Activated naive CD8-positive, alpha-beta T cell treated with anti-CD3 and anti-CD28 coated beads for 36 hours (primary cell): ENCODE measurements at regions not wholly inside any gene's neighbourhood (a gene's known extent, or its start where the extent isn't known, plus 50 kb on each side); places are given as distances from the start of the nearest gene placed in this dataset.

Experiments used
- DNase-seq: peaks from one replicate; pipeline ENCODE4 v3.0.0; 2021
- H3K27ac Mint-ChIP-seq: one replicate; pipeline ENCODE4 v1.8.0; 2022; ENCODE audit warnings: mild to moderate bottlenecking, moderate library complexity, mixed read lengths
- H3K27me3 Mint-ChIP-seq: one replicate; pipeline ENCODE4 v1.8.0; 2022; ENCODE audit warnings: mild to moderate bottlenecking, mixed read lengths
- H3K36me3 Mint-ChIP-seq: one replicate; pipeline ENCODE4 v1.8.0; 2021; ENCODE audit warnings: mild to moderate bottlenecking, mixed read lengths
- H3K4me1 Mint-ChIP-seq: one replicate; pipeline ENCODE4 v1.8.0; 2021; ENCODE audit warnings: mixed read lengths
- H3K4me3 Mint-ChIP-seq: one replicate; pipeline ENCODE4 v1.8.0; 2022; ENCODE audit warnings: mild to moderate bottlenecking, moderate library complexity, mixed read lengths
- H3K9me3 Mint-ChIP-seq: one replicate; pipeline ENCODE4 v1.8.0; 2022; ENCODE audit warnings: mixed read lengths

GRCh38 chr16:7976125-7976524 is 614.2 kb downstream of the TMEM114 start:
- no peaks in the 10 kb centered on the region for H3K36me3 Mint-ChIP-seq
- no peaks in the 10 kb centered on the region for H3K27me3 Mint-ChIP-seq
- H3K9me3 Mint-ChIP-seq = peaks cover 6% of the 10 kb centered on the region
- H3K27ac Mint-ChIP-seq = no peak overlapping the region
- DNase-seq = no peak
- H3K4me3 Mint-ChIP-seq = no peak overlapping the region
- H3K4me1 Mint-ChIP-seq = no peaks in the 10 kb centered on the region

- H3K4me3 Mint-ChIP-seq = no peak overlapping the region
- peaks cover 3% of the 10 kb centered on the region for H3K27me3 Mint-ChIP-seq
- no peaks in the 10 kb centered on the region for H3K36me3 Mint-ChIP-seq
- no peak for DNase-seq
- peaks cover under 1% of the 10 kb centered on the region for H3K9me3 Mint-ChIP-seq
- H3K27ac Mint-ChIP-seq = no peak overlapping the region
- no peaks in the 10 kb centered on the region for H3K4me1 Mint-ChIP-seq
Observed at GRCh38 chr16:7967996-7968509, 622.3 kb downstream of the TMEM114 start.

GRCh38 chr16:7964744-7965143 is 625.6 kb downstream of the TMEM114 start:
- DNase-seq = no peak
- no peak overlapping the region for H3K4me3 Mint-ChIP-seq

GRCh38 chr16:7964167-7964566 is 626.1 kb downstream of the TMEM114 start:
- Mint-ChIP-seq H3K4me3 (no peak overlapping the region), H3K36me3 (no peaks in the 10 kb centered on the region), H3K27ac (no peak overlapping the region), H3K9me3 (peaks cover under 1% of the 10 kb centered on the region), H3K4me1 (no peaks in the 10 kb centered on the region), H3K27me3 (peaks cover 3% of the 10 kb centered on the region)
- no peak for DNase-seq

More at GRCh38 chr16:7964744-7965143, 625.6 kb downstream of the TMEM114 start:
- Mint-ChIP-seq H3K27me3 (peaks cover 3% of the 10 kb centered on the region), H3K36me3 (no peaks in the 10 kb centered on the region), H3K4me1 (no peaks in the 10 kb centered on the region), H3K27ac (no peak overlapping the region), H3K9me3 (no peaks in the 10 kb centered on the region)

GRCh38 chr16:7962091-7962879 is 628.0 kb downstream of the TMEM114 start:
- H3K27ac Mint-ChIP-seq = no peak overlapping the region
- DNase-seq = no peak
- H3K4me3 Mint-ChIP-seq = no peak overlapping the region
- no peaks in the 10 kb centered on the region for H3K36me3 Mint-ChIP-seq
- H3K4me1 Mint-ChIP-seq = no peaks in the 10 kb centered on the region
- peaks cover 2% of the 10 kb centered on the region for H3K9me3 Mint-ChIP-seq
- peaks cover 3% of the 10 kb centered on the region for H3K27me3 Mint-ChIP-seq

GRCh38 chr16:7957151-7957550 is 624.5 kb downstream of the RBFOX1 start:
- H3K27me3 Mint-ChIP-seq = no peaks in the 10 kb centered on the region
- no peak for DNase-seq

GRCh38 chr16:7953360-7953759 is 620.7 kb downstream of the RBFOX1 start:
- Mint-ChIP-seq H3K4me1 (no peaks in the 10 kb centered on the region), H3K27me3 (no peaks in the 10 kb centered on the region), H3K9me3 (peaks cover 3% of the 10 kb centered on the region), H3K27ac (no peak overlapping the region), H3K36me3 (no peaks in the 10 kb centered on the region), H3K4me3 (no peak overlapping the region)
- no peak for DNase-seq

More at GRCh38 chr16:7957151-7957550, 624.5 kb downstream of the RBFOX1 start:
- no peak overlapping the region for H3K4me3 Mint-ChIP-seq
- H3K4me1 Mint-ChIP-seq = no peaks in the 10 kb centered on the region
- H3K9me3 Mint-ChIP-seq = peaks cover 5% of the 10 kb centered on the region
- no peaks in the 10 kb centered on the region for H3K36me3 Mint-ChIP-seq
- H3K27ac Mint-ChIP-seq = no peak overlapping the region

- H3K4me3 Mint-ChIP-seq = no peak overlapping the region
- no peaks in the 10 kb centered on the region for H3K27me3 Mint-ChIP-seq
- no peak for DNase-seq
- H3K4me1 Mint-ChIP-seq = no peaks in the 10 kb centered on the region
- no peak overlapping the region for H3K27ac Mint-ChIP-seq
- no peaks in the 10 kb centered on the region for H3K9me3 Mint-ChIP-seq
- no peaks in the 10 kb centered on the region for H3K36me3 Mint-ChIP-seq
Observed at GRCh38 chr16:7946142-7946541, 613.5 kb downstream of the RBFOX1 start.

GRCh38 chr16:7938175-7938574 is 605.5 kb downstream of the RBFOX1 start:
- no peaks in the 10 kb centered on the region for H3K4me1 Mint-ChIP-seq
- H3K27ac Mint-ChIP-seq = no peak overlapping the region
- no peaks in the 10 kb centered on the region for H3K27me3 Mint-ChIP-seq
- no peak overlapping the region for H3K4me3 Mint-ChIP-seq
- peaks cover 3% of the 10 kb centered on the region for H3K9me3 Mint-ChIP-seq
- H3K36me3 Mint-ChIP-seq = no peaks in the 10 kb centered on the region
- no peak for DNase-seq

- Mint-ChIP-seq H3K9me3 (peaks cover under 1% of the 10 kb centered on the region), H3K36me3 (no peaks in the 10 kb centered on the region), H3K27me3 (no peaks in the 10 kb centered on the region), H3K4me3 (no peak overlapping the region), H3K27ac (no peak overlapping the region), H3K4me1 (no peaks in the 10 kb centered on the region)
- DNase-seq = no peak
Observed at GRCh38 chr16:7921345-7921744, 588.7 kb downstream of the RBFOX1 start.

GRCh38 chr16:7919782-7920181 is 587.1 kb downstream of the RBFOX1 start:
- no peak overlapping the region for H3K4me3 Mint-ChIP-seq
- H3K27me3 Mint-ChIP-seq = no peaks in the 10 kb centered on the region
- DNase-seq = no peak
- no peak overlapping the region for H3K27ac Mint-ChIP-seq
- H3K9me3 Mint-ChIP-seq = peaks cover 4% of the 10 kb centered on the region
- no peaks in the 10 kb centered on the region for H3K36me3 Mint-ChIP-seq
- H3K4me1 Mint-ChIP-seq = no peaks in the 10 kb centered on the region

GRCh38 chr16:7914748-7915147 is 582.1 kb downstream of the RBFOX1 start:
- H3K27me3 Mint-ChIP-seq = no peaks in the 10 kb centered on the region
- H3K36me3 Mint-ChIP-seq = no peaks in the 10 kb centered on the region
- no peak for DNase-seq
- no peak overlapping the region for H3K27ac Mint-ChIP-seq
- peaks cover 4% of the 10 kb centered on the region for H3K9me3 Mint-ChIP-seq
- no peaks in the 10 kb centered on the region for H3K4me1 Mint-ChIP-seq
- no peak overlapping the region for H3K4me3 Mint-ChIP-seq

GRCh38 chr16:7912132-7912531 is 579.5 kb downstream of the RBFOX1 start:
- H3K27me3 Mint-ChIP-seq = no peaks in the 10 kb centered on the region
- H3K27ac Mint-ChIP-seq = no peak overlapping the region
- no peaks in the 10 kb centered on the region for H3K36me3 Mint-ChIP-seq
- H3K4me1 Mint-ChIP-seq = no peaks in the 10 kb centered on the region
- no peak overlapping the region for H3K4me3 Mint-ChIP-seq
- no peak for DNase-seq
- H3K9me3 Mint-ChIP-seq = peaks cover 4% of the 10 kb centered on the region

GRCh38 chr16:7910116-7910515 is 577.5 kb downstream of the RBFOX1 start:
- Mint-ChIP-seq H3K27ac (no peak overlapping the region), H3K27me3 (no peaks in the 10 kb centered on the region), H3K4me3 (no peak overlapping the region), H3K4me1 (no peaks in the 10 kb centered on the region), H3K9me3 (peaks cover under 1% of the 10 kb centered on the region), H3K36me3 (no peaks in the 10 kb centered on the region)
- DNase-seq = no peak

GRCh38 chr16:7888411-7888810 is 555.8 kb downstream of the RBFOX1 start:
- DNase-seq = no peak
- no peaks in the 10 kb centered on the region for H3K4me1 Mint-ChIP-seq
- H3K36me3 Mint-ChIP-seq = no peaks in the 10 kb centered on the region
- no peak overlapping the region for H3K4me3 Mint-ChIP-seq
- no peaks in the 10 kb centered on the region for H3K9me3 Mint-ChIP-seq
- no peak overlapping the region for H3K27ac Mint-ChIP-seq
- no peaks in the 10 kb centered on the region for H3K27me3 Mint-ChIP-seq

- H3K27ac Mint-ChIP-seq = no peak overlapping the region
- H3K27me3 Mint-ChIP-seq = no peaks in the 10 kb centered on the region
- no peaks in the 10 kb centered on the region for H3K9me3 Mint-ChIP-seq
- DNase-seq = no peak
- H3K4me3 Mint-ChIP-seq = no peak overlapping the region
- H3K4me1 Mint-ChIP-seq = no peaks in the 10 kb centered on the region
- H3K36me3 Mint-ChIP-seq = no peaks in the 10 kb centered on the region
Observed at GRCh38 chr16:7887316-7887715, 554.7 kb downstream of the RBFOX1 start.
